ENCODE measurements at regions not wholly inside any gene's neighbourhood (a gene's known extent, or its start where the extent isn't known, plus 50 kb on each side); places are given as distances from the start of the nearest gene placed in this dataset.
"Not testable (repeated sequence)": the region's sequence is repeated elsewhere in the genome, so short reads cannot be mapped to it uniquely, and the experiment has no call there.

GRCh38 chr10:52368725-52369124 is 54.6 kb downstream of the DKK1 start:
- DNase-seq, result no peak

GRCh38 chr10:52374207-52374606 is 60.1 kb downstream of the DKK1 start:
- not testable (repeated sequence) for DNase-seq

GRCh38 chr10:52376694-52377354 is 62.7 kb downstream of the DKK1 start:
- DNase-seq, result no peak

GRCh38 chr10:52378124-52378523 is 64.0 kb downstream of the DKK1 start:
- no peak for DNase-seq

- DNase-seq, result no peak
These were observed 65.2 kb downstream of the DKK1 start for GRCh38 chr10:52379287-52379686.

GRCh38 chr10:52383088-52383487 is 69.0 kb downstream of the DKK1 start:
- DNase-seq, result no peak

- DNase-seq, result no peak
These were observed 73.7 kb downstream of the DKK1 start for GRCh38 chr10:52387744-52388143.

- no peak for DNase-seq
These were observed 76.3 kb downstream of the DKK1 start for GRCh38 chr10:52390388-52390787.

GRCh38 chr10:52391927-52392602 is 78.0 kb downstream of the DKK1 start:
- no peak for DNase-seq

GRCh38 chr10:52394246-52394645 is 80.2 kb downstream of the DKK1 start:
- peak; percentile 22 for DNase-seq

GRCh38 chr10:52400562-52400961 is 86.5 kb downstream of the DKK1 start:
- peak; percentile 52 for DNase-seq

GRCh38 chr10:52403801-52404200 is 89.7 kb downstream of the DKK1 start:
- DNase-seq, result not testable (repeated sequence)

- DNase-seq, result no peak
These were observed 95.1 kb downstream of the DKK1 start for GRCh38 chr10:52409195-52409594.

GRCh38 chr10:52409928-52410327 is 95.8 kb downstream of the DKK1 start:
- DNase-seq, result no peak

- no peak for DNase-seq
These were observed 96.8 kb downstream of the DKK1 start for GRCh38 chr10:52410916-52411315.

GRCh38 chr10:52419281-52419680 is 105.2 kb downstream of the DKK1 start:
- no peak for DNase-seq

GRCh38 chr10:52420656-52421055 is 106.6 kb downstream of the DKK1 start:
- DNase-seq, result no peak

GRCh38 chr10:52423369-52423768 is 109.3 kb downstream of the DKK1 start:
- no peak for DNase-seq

GRCh38 chr10:52424341-52424740 is 110.3 kb downstream of the DKK1 start:
- no peak for DNase-seq

GRCh38 chr10:52434734-52435133 is 120.7 kb downstream of the DKK1 start:
- DNase-seq, result no peak

GRCh38 chr10:52436664-52437063 is 122.6 kb downstream of the DKK1 start:
- DNase-seq, result peak; percentile 27

- DNase-seq, result peak; percentile 15
These were observed 123.1 kb downstream of the DKK1 start for GRCh38 chr10:52437205-52437646.

- DNase-seq, result no peak
These were observed 124.0 kb downstream of the DKK1 start for GRCh38 chr10:52438119-52438518.

- no peak for DNase-seq
These were observed 126.7 kb downstream of the DKK1 start for GRCh38 chr10:52440612-52441285.
